H1 (cell line): ENCODE measurements at regions not wholly inside any gene's neighbourhood (a gene's known extent, or its start where the extent isn't known, plus 50 kb on each side); places are given as distances from the start of the nearest gene placed in this dataset.

Experiments used
- BRCA1 ChIP-seq: IDR thresholded peaks from 2 replicates; pipeline ENCODE4 v1.6.1; 2012; ENCODE audit warnings: low read depth, low read length, improper control_type of control experiment
- HDAC6 ChIP-seq: IDR thresholded peaks from one replicate; pipeline ENCODE4 v1.7.1; 2012; ENCODE audit warnings: low read depth, mild to moderate bottlenecking, inconsistent platforms, low read length, moderate library complexity
- JUN ChIP-seq: IDR thresholded peaks from 2 replicates; pipeline ENCODE4 v1.6.1; 2011; ENCODE audit warnings: low read depth, mild to moderate bottlenecking, improper control_type of control experiment, low read length
- KDM5A ChIP-seq: fragments of 200-600 bp; IDR thresholded peaks from 2 replicates; pipeline ENCODE4 v1.7.1; 2012; ENCODE audit warnings: mild to moderate bottlenecking, low read length, inconsistent platforms, mixed read lengths
- POLR2AphosphoS5 ChIP-seq: IDR thresholded peaks from 2 replicates; pipeline ENCODE4 v1.6.1; 2011; ENCODE audit warnings: low read depth, low read length
- SP1 ChIP-seq: IDR thresholded peaks from 2 replicates; pipeline ENCODE4 v1.6.1; 2011; ENCODE audit warnings: low read depth, low read length
- TF ChIP-seq, protein P1 (sequence below): IDR thresholded peaks from 2 replicates; pipeline ENCODE4 v1.6.1; 2012; ENCODE audit warnings: inconsistent platforms

DNA sequence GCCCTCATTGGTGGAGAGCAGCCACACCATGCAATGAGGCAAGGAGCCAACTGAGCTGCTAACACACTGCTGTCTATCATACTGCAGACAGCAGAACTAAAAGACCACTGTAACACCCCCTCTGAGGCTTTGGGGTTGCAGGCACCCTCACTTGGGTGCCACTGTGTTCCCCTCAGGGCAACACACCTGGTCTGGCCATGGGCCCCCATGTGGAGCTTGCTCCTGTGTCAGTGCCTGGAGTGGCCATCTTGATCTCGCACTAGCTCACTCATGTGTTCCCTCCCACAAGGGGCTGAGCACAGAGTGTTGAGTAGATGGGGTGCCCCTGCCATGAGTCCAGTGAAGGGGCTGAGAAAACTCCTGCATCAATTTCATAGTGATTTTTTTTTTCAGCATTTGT is 532.4 kb upstream of the FTMT start (continued):
- TF ChIP-seq JUN (no peak), POLR2AphosphoS5 (no peak), KDM5A (no peak), BRCA1 (no peak), HDAC6 (no peak), SP1 (no peak)
- TF ChIP-seq, protein P1, sequence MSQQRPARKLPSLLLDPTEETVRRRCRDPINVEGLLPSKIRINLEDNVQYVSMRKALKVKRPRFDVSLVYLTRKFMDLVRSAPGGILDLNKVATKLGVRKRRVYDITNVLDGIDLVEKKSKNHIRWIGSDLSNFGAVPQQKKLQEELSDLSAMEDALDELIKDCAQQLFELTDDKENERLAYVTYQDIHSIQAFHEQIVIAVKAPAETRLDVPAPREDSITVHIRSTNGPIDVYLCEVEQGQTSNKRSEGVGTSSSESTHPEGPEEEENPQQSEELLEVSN: no peak
